SU-DHL-6 (cell line): ENCODE measurements at regions not wholly inside any gene's neighbourhood (a gene's known extent, or its start where the extent isn't known, plus 50 kb on each side); places are given as distances from the start of the nearest gene placed in this dataset.

Source experiments
- EZH2phosphoT487 ChIP-seq: fragments of 200-600 bp; sonication (generic), shearing (Covaris generic); conservative IDR thresholded peaks from 2 replicates; pipeline ENCODE4 v1.6.1; 2018; ENCODE audit warnings: mild to moderate bottlenecking, antibody characterized with exemption, low read length, moderate library complexity, mixed read lengths
- TF ChIP-seq, protein P1 (sequence below): fragments of 200-600 bp; sonication (generic); IDR thresholded peaks from one replicate; pipeline ENCODE4 v1.5.1; 2017; ENCODE audit warnings: antibody characterized with exemption, mild to moderate bottlenecking, low read length, moderate library complexity; ENCODE audit not compliant: insufficient read depth, poor library complexity, severe bottlenecking

DNA sequence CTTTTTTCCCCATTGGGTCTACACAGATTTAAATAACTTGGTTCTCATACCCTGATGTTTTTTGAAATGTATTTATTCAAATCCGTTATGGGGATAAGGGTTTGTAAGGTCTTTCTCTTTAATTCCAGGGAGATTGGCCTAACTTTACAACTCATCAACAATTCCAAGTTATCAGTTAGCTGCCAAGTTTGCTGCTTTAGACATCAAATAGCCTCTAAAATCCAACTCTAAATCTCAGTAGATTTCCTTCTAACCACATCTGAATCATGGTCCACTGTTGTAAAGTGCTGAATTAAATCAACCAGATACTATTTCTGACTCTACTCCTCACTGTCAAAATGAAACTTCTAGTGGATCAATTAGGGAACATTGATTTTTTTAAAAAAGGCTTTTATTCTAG is 364.1 kb upstream of the E2F7 start:
- TF ChIP-seq, protein P1, sequence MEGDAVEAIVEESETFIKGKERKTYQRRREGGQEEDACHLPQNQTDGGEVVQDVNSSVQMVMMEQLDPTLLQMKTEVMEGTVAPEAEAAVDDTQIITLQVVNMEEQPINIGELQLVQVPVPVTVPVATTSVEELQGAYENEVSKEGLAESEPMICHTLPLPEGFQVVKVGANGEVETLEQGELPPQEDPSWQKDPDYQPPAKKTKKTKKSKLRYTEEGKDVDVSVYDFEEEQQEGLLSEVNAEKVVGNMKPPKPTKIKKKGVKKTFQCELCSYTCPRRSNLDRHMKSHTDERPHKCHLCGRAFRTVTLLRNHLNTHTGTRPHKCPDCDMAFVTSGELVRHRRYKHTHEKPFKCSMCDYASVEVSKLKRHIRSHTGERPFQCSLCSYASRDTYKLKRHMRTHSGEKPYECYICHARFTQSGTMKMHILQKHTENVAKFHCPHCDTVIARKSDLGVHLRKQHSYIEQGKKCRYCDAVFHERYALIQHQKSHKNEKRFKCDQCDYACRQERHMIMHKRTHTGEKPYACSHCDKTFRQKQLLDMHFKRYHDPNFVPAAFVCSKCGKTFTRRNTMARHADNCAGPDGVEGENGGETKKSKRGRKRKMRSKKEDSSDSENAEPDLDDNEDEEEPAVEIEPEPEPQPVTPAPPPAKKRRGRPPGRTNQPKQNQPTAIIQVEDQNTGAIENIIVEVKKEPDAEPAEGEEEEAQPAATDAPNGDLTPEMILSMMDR, result no peak
- no peak for TF ChIP-seq EZH2phosphoT487
